H9 (cell line): ENCODE measurements at regions not wholly inside any gene's neighbourhood (a gene's known extent, or its start where the extent isn't known, plus 50 kb on each side); places are given as distances from the start of the nearest gene placed in this dataset.

ENCODE experiments used
- DNase-seq: peaks from one replicate; pipeline ENCODE4 v3.0.0-alpha.2; 2017
- H2AFZ ChIP-seq: one replicate; pipeline ENCODE4 v1.6.1; 2013; ENCODE audit warnings: mild to moderate bottlenecking, low read length, control low read depth, moderate library complexity
- H2AK5ac ChIP-seq: 2 replicates; pipeline ENCODE4 v1.6.1; 2013; ENCODE audit warnings: low read length, control low read depth, mixed read lengths; ENCODE audit not compliant: insufficient read length
- H2BK120ac ChIP-seq: one replicate; pipeline ENCODE4 v1.6.1; 2013; ENCODE audit warnings: low read depth, mild to moderate bottlenecking, low read length, control low read depth, inconsistent platforms; ENCODE audit not compliant: poor library complexity, severe bottlenecking
- H2BK12ac ChIP-seq: 2 replicates; pipeline ENCODE4 v1.6.1; 2013; ENCODE audit warnings: low read length, control low read depth, mixed read lengths, low read depth; ENCODE audit not compliant: insufficient read length
- H2BK15ac ChIP-seq: 2 replicates; pipeline ENCODE4 v1.6.1; 2013; ENCODE audit warnings: low read depth, low read length, control low read depth
- H2BK20ac ChIP-seq: one replicate; pipeline ENCODE4 v1.6.1; 2013; ENCODE audit warnings: low read depth, mild to moderate bottlenecking, low read length, control low read depth, inconsistent platforms; ENCODE audit not compliant: poor library complexity, severe bottlenecking
- H2BK5ac ChIP-seq: 2 replicates; pipeline ENCODE4 v1.6.1; 2013; ENCODE audit warnings: low read length, control low read depth, mixed read lengths; ENCODE audit not compliant: insufficient read length
- H3K14ac ChIP-seq: 2 replicates; pipeline ENCODE4 v1.6.1; 2013; ENCODE audit warnings: low read length, control low read depth; ENCODE audit not compliant: insufficient read depth
- H3K18ac ChIP-seq: 2 replicates; pipeline ENCODE4 v1.6.1; 2013; ENCODE audit warnings: low read depth, mild to moderate bottlenecking, mixed read lengths, low read length, control low read depth; ENCODE audit not compliant: insufficient read length
- H3K23ac ChIP-seq: 2 replicates; pipeline ENCODE4 v1.6.1; 2013; ENCODE audit warnings: low read length, control low read depth, mixed read lengths, low read depth; ENCODE audit not compliant: insufficient read length
- H3K23me2 ChIP-seq: 2 replicates; pipeline ENCODE4 v1.6.1; 2013; ENCODE audit warnings: low read depth, mild to moderate bottlenecking, mixed read lengths, low read length, control low read depth; ENCODE audit not compliant: insufficient read length, poor library complexity, severe bottlenecking
- H3K27ac ChIP-seq: 2 replicates; pipeline ENCODE4 v1.5.1; 2013; ENCODE audit warnings: low read length, control low read depth, mixed read lengths, low read depth; ENCODE audit not compliant: insufficient read length
- H3K27me3 ChIP-seq: 2 replicates; pipeline ENCODE4 v1.6.1; 2013; ENCODE audit warnings: low read length, control low read depth, inconsistent platforms; ENCODE audit not compliant: insufficient read depth
- H3K4ac ChIP-seq: 2 replicates; pipeline ENCODE4 v1.6.1; 2013; ENCODE audit warnings: low read depth, mild to moderate bottlenecking, control low read depth, inconsistent platforms, low read length, moderate library complexity
- H3K4me1 ChIP-seq: 2 replicates; pipeline ENCODE4 v1.6.1; 2013; ENCODE audit warnings: low read length, control low read depth, inconsistent platforms; ENCODE audit not compliant: insufficient read depth
- H3K4me2 ChIP-seq: 2 replicates; pipeline ENCODE4 v1.6.1; 2013; ENCODE audit warnings: low read length, control low read depth, mixed read lengths; ENCODE audit not compliant: insufficient read length, insufficient read depth
- H3K56ac ChIP-seq: 2 replicates; pipeline ENCODE4 v1.6.1; 2013; ENCODE audit warnings: low read depth, mild to moderate bottlenecking, mixed read lengths, low read length, control low read depth; ENCODE audit not compliant: insufficient read length
- H3K79me1 ChIP-seq: 2 replicates; pipeline ENCODE4 v1.6.1; 2013; ENCODE audit warnings: low read depth, mild to moderate bottlenecking, moderate library complexity, low read length, control low read depth, inconsistent platforms; ENCODE audit not compliant: insufficient read depth, poor library complexity, severe bottlenecking
- H3K79me2 ChIP-seq: 2 replicates; pipeline ENCODE4 v1.6.1; 2013; ENCODE audit warnings: low read length, control low read depth, inconsistent platforms; ENCODE audit not compliant: insufficient read depth
- H3K9ac ChIP-seq: 2 replicates; pipeline ENCODE4 v1.6.1; 2013; ENCODE audit warnings: low read length, control low read depth, mixed read lengths; ENCODE audit not compliant: insufficient read length; ENCODE audit errors: extremely low read depth
- H3K9me3 ChIP-seq: one replicate; pipeline ENCODE4 v1.6.1; 2013; ENCODE audit warnings: low read depth, low read length, inconsistent platforms; ENCODE audit not compliant: control insufficient read depth
- H3T11ph ChIP-seq: one replicate; pipeline ENCODE4 v1.6.1; 2013; ENCODE audit warnings: mild to moderate bottlenecking, low read length, control low read depth, inconsistent platforms
- H4K20me1 ChIP-seq: one replicate; pipeline ENCODE4 v1.6.1; 2013; ENCODE audit not compliant: control insufficient read depth, insufficient read length, insufficient read depth
- H4K5ac ChIP-seq: 2 replicates; pipeline ENCODE4 v1.6.1; 2013; ENCODE audit warnings: low read depth, mild to moderate bottlenecking, mixed read lengths, low read length, control low read depth; ENCODE audit not compliant: insufficient read length
- H4K8ac ChIP-seq: replicated peaks from 2 replicates; pipeline ENCODE4 v1.6.1; 2013; ENCODE audit warnings: low read length, control low read depth, mixed read lengths, low read depth; ENCODE audit not compliant: insufficient read length
- H4K91ac ChIP-seq: 2 replicates; pipeline ENCODE4 v1.6.1; 2013; ENCODE audit warnings: low read depth, mild to moderate bottlenecking, moderate library complexity, mixed read lengths, low read length, control low read depth; ENCODE audit not compliant: insufficient read length
- H3K27ac Mint-ChIP-seq, 3 experiments: 2 replicates in 2 of 3; 3 replicates in 1 of 3; pipeline ENCODE4 v1.8.0; 2020 to 2021; ENCODE audit warnings: mixed read lengths in 3 of 3, mild to moderate bottlenecking in 1 of 3, moderate library complexity in 1 of 3
- H3K27me3 Mint-ChIP-seq: 2 replicates; pipeline ENCODE4 v1.8.0; 2021; ENCODE audit warnings: low read depth, mild to moderate bottlenecking, moderate library complexity, mixed read lengths
- H3K36me3 Mint-ChIP-seq, 3 experiments: 2 replicates in 2 of 3; 3 replicates in 1 of 3; pipeline ENCODE4 v1.8.0; 2020 to 2021; ENCODE audit warnings: low read depth in 3 of 3, mixed read lengths in 3 of 3; ENCODE audit not compliant: insufficient read depth in 1 of 3
- H3K4me1 Mint-ChIP-seq, 2 experiments: 2 replicates each; pipeline ENCODE4 v1.8.0; 2020; ENCODE audit warnings: mixed read lengths in 2 of 2
- H3K4me3 Mint-ChIP-seq, 2 experiments: 2 replicates in 1 of 2; 3 replicates in 1 of 2; pipeline ENCODE4 v1.8.0; 2020 to 2021; ENCODE audit warnings: mild to moderate bottlenecking in 2 of 2, mixed read lengths in 2 of 2, moderate library complexity in 1 of 2
- H3K9me3 Mint-ChIP-seq, 2 experiments: 2 replicates in 1 of 2; 3 replicates in 1 of 2; pipeline ENCODE4 v1.8.0; 2020; ENCODE audit warnings: mild to moderate bottlenecking in 2 of 2, mixed read lengths in 2 of 2, moderate library complexity in 1 of 2
- WGBS: extraction: QIAGEN DNeasy Blood & Tissue Kit; methylation state at CpG from one replicate; pipeline ENCODE4 v1.1.7; 2013; ENCODE audit warnings: missing lambda C conversion rate, low lambda C conversion rate, mixed read lengths; ENCODE audit not compliant: insufficient read length; ENCODE audit errors: extremely low coverage; 5-methylcytosine and 5-hydroxymethylcytosine counted together
- TF ChIP-seq, protein P1 (sequence below): fragments of 200-600 bp; sonication (generic); conservative IDR thresholded peaks from 3 replicates; pipeline ENCODE4 v1.8.0; 2021; ENCODE audit warnings: antibody characterized with exemption, mild to moderate bottlenecking

DNA sequence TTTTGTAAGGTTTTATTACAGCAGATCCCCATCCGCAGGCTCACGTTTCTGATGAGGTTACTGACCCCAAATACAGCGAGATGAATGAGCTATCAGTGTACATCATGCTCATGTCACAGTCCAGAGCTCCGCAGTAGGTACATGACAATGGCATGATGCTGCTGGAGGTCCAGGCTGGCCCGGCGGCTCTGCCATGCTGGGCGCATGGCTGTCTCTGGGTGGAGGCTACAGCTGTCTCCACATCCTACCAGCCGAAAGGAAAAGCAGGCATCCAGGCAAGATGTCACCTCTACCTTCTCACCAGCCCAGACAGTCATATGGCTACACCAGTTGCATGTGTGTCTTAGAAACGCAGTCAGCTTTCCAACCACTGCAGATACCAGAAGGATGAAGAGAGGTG lies 90.9 kb upstream of the RNF32 start:
- no peak overlapping the region for H3K14ac ChIP-seq
- H3K36me3 Mint-ChIP-seq, result no peaks in the 10 kb centered on the region
- H3K79me1 ChIP-seq, result no peaks in the 10 kb centered on the region
- DNase-seq, result no peak
- no peaks in the 10 kb centered on the region for H3K27me3 ChIP-seq
- TF ChIP-seq, protein P1, sequence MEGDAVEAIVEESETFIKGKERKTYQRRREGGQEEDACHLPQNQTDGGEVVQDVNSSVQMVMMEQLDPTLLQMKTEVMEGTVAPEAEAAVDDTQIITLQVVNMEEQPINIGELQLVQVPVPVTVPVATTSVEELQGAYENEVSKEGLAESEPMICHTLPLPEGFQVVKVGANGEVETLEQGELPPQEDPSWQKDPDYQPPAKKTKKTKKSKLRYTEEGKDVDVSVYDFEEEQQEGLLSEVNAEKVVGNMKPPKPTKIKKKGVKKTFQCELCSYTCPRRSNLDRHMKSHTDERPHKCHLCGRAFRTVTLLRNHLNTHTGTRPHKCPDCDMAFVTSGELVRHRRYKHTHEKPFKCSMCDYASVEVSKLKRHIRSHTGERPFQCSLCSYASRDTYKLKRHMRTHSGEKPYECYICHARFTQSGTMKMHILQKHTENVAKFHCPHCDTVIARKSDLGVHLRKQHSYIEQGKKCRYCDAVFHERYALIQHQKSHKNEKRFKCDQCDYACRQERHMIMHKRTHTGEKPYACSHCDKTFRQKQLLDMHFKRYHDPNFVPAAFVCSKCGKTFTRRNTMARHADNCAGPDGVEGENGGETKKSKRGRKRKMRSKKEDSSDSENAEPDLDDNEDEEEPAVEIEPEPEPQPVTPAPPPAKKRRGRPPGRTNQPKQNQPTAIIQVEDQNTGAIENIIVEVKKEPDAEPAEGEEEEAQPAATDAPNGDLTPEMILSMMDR, result no peak
- H3K18ac ChIP-seq, result no peak overlapping the region
- no CpG with 5 or more reads among the region's 9 CpGs for WGBS
- H4K8ac ChIP-seq, result no peak overlapping the region
- no peak overlapping the region for H3K4me2 ChIP-seq
- H3K4me1 ChIP-seq, result no peaks in the 10 kb centered on the region; the same call in 1 of the 2 replicates
- H2BK12ac ChIP-seq, result no peak overlapping the region
- no peak overlapping the region for H3K4ac ChIP-seq
- no peak overlapping the region for H3K4me3 Mint-ChIP-seq
- no peak overlapping the region for H3T11ph ChIP-seq
- H3K9me3 Mint-ChIP-seq, result no peaks in the 10 kb centered on the region; a peak in 1 of 5 replicates
- H3K27me3 Mint-ChIP-seq, result peaks cover 5% of the 10 kb centered on the region
- H3K23me2 ChIP-seq, result no peaks in the 10 kb centered on the region
- no peak overlapping the region for H2BK120ac ChIP-seq
- no peak overlapping the region for H3K23ac ChIP-seq
- H2AFZ ChIP-seq, result no peak overlapping the region
- H2AK5ac ChIP-seq, result no peak overlapping the region
- H4K5ac ChIP-seq, result no peak overlapping the region
- no peaks in the 10 kb centered on the region for H3K9me3 ChIP-seq
- H4K20me1 ChIP-seq, result no peaks in the 10 kb centered on the region
- H3K56ac ChIP-seq, result no peak overlapping the region
- H3K27ac Mint-ChIP-seq, result no peak overlapping the region
- no peak overlapping the region for H4K91ac ChIP-seq
- no peaks in the 10 kb centered on the region for H3K79me2 ChIP-seq
- H3K9ac ChIP-seq, result no peak overlapping the region
- H3K27ac ChIP-seq, result no peak overlapping the region
- H3K4me1 Mint-ChIP-seq, result peaks cover 3 to 15% of the 10 kb centered on the region in 2 experiments; a peak in 3 of 4 replicates
- H2BK5ac ChIP-seq, result no peak overlapping the region
- no peak overlapping the region for H2BK15ac ChIP-seq
- no peak overlapping the region for H2BK20ac ChIP-seq
